GM13977 (cell line): ENCODE measurements at regions not wholly inside any gene's neighbourhood (a gene's known extent, or its start where the extent isn't known, plus 50 kb on each side); places are given as distances from the start of the nearest gene placed in this dataset.
"Not testable (repeated sequence)": the region's sequence is repeated elsewhere in the genome, so short reads cannot be mapped to it uniquely, and the experiment has no call there.

Source experiments
- DNase-seq: peaks from one replicate; pipeline ENCODE4 v3.0.0; 2012; ENCODE audit warnings: low spot score
- CTCF ChIP-seq: IDR thresholded peaks from 2 replicates; pipeline ENCODE4 v1.5.1; 2012; ENCODE audit warnings: mild to moderate bottlenecking, control low read depth; ENCODE audit not compliant: insufficient read depth; ENCODE audit errors: extremely low read depth, missing control alignments
- in situ Hi-C: fragments of 300-500 bp; cut with MboI; formaldehyde crosslinking; loops from one replicate; pipeline ENCODE4 v1.12.0; 2022; ENCODE audit warnings: low sequenced_read_pairs, low pct_unique_long_range_greater_than_20kb, mixed read lengths, inconsistent platforms; ENCODE audit not compliant: unreplicated experiment

DNA sequence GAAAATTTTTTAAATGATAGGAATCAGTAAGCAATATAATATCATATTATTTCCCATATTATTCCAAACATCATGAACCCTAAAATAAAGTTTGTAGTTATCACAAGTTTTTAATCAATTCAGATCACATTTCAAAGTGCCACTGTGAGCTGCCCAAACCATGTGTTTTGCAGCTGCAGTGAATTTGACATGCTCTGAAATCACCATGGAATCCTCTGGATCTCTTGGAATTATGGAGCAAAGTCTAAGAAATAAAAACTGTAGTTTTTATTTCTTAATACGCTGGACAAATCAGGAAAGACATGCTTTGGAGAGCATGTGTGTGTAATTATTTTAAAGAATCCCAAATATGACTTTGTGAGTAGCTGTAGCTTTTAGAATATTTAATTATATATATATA, 262.7 kb downstream of the ANKRD50 start:
- no peak for TF ChIP-seq CTCF
- DNase-seq = no peak
- in situ Hi-C loops = no loop called here

DNA sequence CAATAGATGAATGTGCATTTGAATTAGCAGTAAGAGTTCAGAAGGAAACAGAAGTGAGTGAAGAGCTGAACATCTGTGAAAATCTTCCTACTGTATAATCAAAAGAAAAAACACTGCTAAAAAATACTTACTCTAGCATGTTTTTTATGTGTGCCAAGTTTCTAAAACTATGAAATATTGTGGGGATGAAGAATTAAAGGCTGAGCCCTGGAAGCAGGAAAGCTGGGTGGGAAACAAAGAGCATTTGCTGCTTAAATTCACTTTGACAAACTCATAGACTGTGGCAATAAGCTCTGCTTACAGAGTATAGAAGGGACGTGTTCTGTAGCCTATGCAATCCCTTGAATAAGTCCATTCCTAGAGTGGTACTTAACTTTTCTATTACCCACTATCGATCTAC, 261.7 kb downstream of the ANKRD50 start:
- DNase-seq = no peak
- in situ Hi-C loops = no loop called here
- no peak for TF ChIP-seq CTCF

- in situ Hi-C loops = no loop called here
- no peak for DNase-seq
These were observed 257.7 kb downstream of the ANKRD50 start for GRCh38 chr4:124454772-124455270.

DNA sequence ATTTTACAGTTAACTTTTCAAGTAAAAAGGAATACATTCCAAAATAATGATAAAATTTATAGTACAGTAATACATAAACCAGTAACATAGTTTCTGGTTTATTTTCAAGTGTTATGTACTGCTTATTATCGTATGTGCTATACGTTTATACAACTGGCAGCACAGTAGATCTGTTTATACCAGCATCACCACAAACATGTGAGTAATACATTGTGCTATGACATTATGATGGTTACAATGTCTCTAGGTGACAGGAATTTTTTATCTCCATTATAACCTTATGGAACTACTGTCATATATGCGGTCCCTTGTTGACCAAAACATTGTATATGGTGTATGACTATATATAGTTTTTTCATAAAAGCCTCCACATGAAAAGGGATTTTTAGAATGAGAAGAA, 256.9 kb downstream of the ANKRD50 start:
- in situ Hi-C loops = no loop called here
- no peak for DNase-seq
- TF ChIP-seq CTCF = no peak

More at GRCh38 chr4:124454772-124455270, 257.7 kb downstream of the ANKRD50 start:
- TF ChIP-seq CTCF = no peak

GRCh38 chr4:124459196-124459940, 253.2 kb downstream of the ANKRD50 start:
- no peak for DNase-seq
- no peak for TF ChIP-seq CTCF
- in situ Hi-C loops = no loop called here

DNA sequence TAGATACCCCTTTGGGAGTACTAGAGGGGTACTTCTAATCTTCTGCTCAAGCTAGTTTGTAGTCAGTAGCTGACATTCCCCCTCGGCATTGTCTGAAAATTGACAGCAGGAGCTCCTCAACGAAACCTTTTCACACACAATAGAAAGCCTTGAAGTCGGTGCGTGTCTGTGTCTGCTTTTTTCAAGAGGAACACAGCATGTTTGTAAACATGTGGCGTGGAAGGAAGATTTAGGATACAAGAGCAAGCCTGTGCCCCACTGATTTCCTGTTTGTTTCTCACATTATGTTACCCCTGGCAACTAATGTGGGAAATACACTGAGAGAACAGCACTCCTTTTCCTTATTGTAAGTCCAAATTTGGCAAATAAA, 252.6 kb downstream of the ANKRD50 start:
- TF ChIP-seq CTCF = no peak
- DNase-seq = no peak
- in situ Hi-C loops = no loop called here

- DNase-seq, in situ Hi-C loops: not testable (repeated sequence)
These were observed 250.9 kb downstream of the ANKRD50 start for GRCh38 chr4:124461592-124461991.
